Right lobe of liver (tissue), 4 donors: ENCODE measurements at regions not wholly inside any gene's neighbourhood (a gene's known extent, or its start where the extent isn't known, plus 50 kb on each side); places are given as distances from the start of the nearest gene placed in this dataset.

ENCODE experiments used
- CTCF ChIP-seq, 4 donors: fragments of 200-600 bp in 3 of 4; fragments of 450-650 bp in 1 of 4; IDR thresholded peaks; one replicate each; pipeline versions ENCODE4 v1.5.1 to v1.8.0; 2016 to 2022; ENCODE audit warnings: antibody characterized with exemption in 4 of 4, mild to moderate bottlenecking in 2 of 4
- POLR2A ChIP-seq: fragments of 450-650 bp; IDR thresholded peaks from one replicate; pipeline ENCODE4 v1.6.1; 2017; ENCODE audit warnings: antibody characterized with exemption, mild to moderate bottlenecking
- donor health status: DM: no; HTN: no; CAD: no.
- donor health status: DM: no; HTN: no; CAD: no.
- donor health status: DM: no; HTN: yes; CAD: no.

DNA sequence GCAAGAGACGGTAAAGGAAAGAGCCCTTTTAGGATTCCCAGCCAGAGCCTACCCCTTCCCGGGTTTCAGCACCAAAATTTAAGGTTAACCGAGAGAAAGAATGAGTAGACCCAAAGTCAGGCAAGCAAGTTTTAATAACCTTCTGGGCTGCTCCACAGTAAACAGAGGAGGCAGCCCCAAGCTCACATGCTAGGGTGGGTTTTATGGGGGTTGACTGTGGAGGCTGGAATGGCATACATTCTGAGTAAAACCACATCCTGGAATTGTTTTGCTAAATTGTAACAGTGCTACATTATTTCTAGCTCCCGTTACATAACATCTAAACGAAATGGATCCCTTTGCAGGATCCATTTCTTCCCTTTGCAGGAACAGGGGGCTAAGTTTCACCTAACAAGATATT is 102.2 kb upstream of the USP9Y start:
- no peak for TF ChIP-seq CTCF (IDR thresholded peaks at IDR 0.05)
- no peak for TF ChIP-seq POLR2A
